ENCODE measurements at regions not wholly inside any gene's neighbourhood (a gene's known extent, or its start where the extent isn't known, plus 50 kb on each side); places are given as distances from the start of the nearest gene placed in this dataset.

DNA sequence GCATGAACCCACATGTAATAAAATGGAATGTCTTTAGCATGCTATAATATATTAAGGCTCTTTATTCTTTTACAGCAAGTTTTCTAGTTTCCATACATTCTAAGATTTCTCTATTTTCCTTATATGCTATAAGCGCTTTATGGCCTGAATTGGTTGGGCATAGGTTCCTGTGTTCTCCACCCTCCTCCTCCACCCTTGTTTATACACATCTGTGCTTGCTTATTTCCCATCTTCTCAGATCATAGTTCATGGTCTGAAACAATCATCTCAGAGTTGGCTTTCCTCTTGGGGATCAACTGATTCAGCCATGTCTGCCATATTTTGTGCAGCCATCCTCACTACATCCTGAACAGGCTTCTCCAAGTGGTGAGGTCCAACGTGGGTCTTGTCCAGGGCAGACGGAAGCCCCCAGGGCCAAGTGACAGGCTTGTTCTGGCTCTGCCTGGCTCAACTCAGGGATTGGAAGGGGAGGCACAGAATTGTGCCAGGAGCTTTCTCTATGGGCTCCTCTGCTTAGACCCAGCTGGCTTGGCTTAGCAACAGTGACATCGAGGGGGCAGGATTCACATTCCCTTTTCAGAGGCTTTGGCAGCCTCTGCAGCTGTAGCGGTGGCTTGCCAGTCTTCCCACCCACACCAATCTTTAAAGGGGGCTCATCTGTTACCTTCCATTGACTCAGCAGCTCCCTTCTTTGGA is 327.3 kb downstream of the PTEN start:
- no peak for DNase-seq (ENCODE audit: low read depth, low spot score)
- no peak for FAIRE-seq
- SMC1A ChIA-PET (ENCODE audit: uncharacterized antibody, unreplicated experiment) = interaction anchor here (0.7 kb wide), 1 partner anchor 200 kb away, joined by 3 read pairs; no protein-coding TSS in a partner anchor
- Histone ChIP-seq H3K27me3 (replicated peaks in 1 of 2; ENCODE audit: control insufficient read depth in 2 of 2, insufficient read depth in 2 of 2, low read length in 1 of 2) (no peaks in the 10 kb centered on the region), H3K4me1 (ENCODE audit: control insufficient read depth, insufficient read depth, low read length) (peaks cover 11% of the 10 kb centered on the region), H3K9me3 (replicated peaks; ENCODE audit: control insufficient read depth, insufficient read depth, low read length) (no peaks in the 10 kb centered on the region), H3K4me2 (ENCODE audit: control insufficient read depth, insufficient read depth) (no peak overlapping the region), H3K27ac (ENCODE audit: control insufficient read depth, insufficient read depth) (no peak overlapping the region), H4K20me1 (ENCODE audit: control insufficient read depth, insufficient read depth) (no peaks in the 10 kb centered on the region), H3K36me3 (ENCODE audit: control insufficient read depth in 2 of 2, insufficient read depth in 2 of 2, low read length in 1 of 2) (no peaks in the 10 kb centered on the region), H2AFZ (ENCODE audit: control insufficient read depth, low read depth, low read length) (no peak overlapping the region), H3K79me2 (ENCODE audit: control insufficient read depth, insufficient read depth, low read length) (no peaks in the 10 kb centered on the region), H3K9ac (ENCODE audit: control insufficient read depth, insufficient read depth, low read length) (no peak overlapping the region), H3K4me3 (no peak overlapping the region)
- no peak for ATAC-seq
- BruUV-seq (replicated peaks) = no TSS peak
- WGBS (ENCODE audit: insufficient coverage, insufficient replicate concordance, low lambda C conversion rate, missing lambda C conversion rate) = 66% methylated on average over 5 of the region's 5 CpGs
- no peak for TF ChIP-seq EP300 (IDR thresholded peaks at IDR 0.05; ENCODE audit: borderline replicate concordance in 1 of 2, control insufficient read depth in 1 of 2, low read depth in 2 of 2, low read length in 2 of 2)
- no peak for TF ChIP-seq HDAC2 (IDR thresholded peaks at IDR 0.05)
- TF ChIP-seq FOS (IDR thresholded peaks at IDR 0.05; ENCODE audit: borderline replicate concordance, extremely low read depth, insufficient read length) = no peak
- no peak for TF ChIP-seq ESRRA (IDR thresholded peaks at IDR 0.05; ENCODE audit: low read length)
- no peak for TF ChIP-seq KLF5 (IDR thresholded peaks at IDR 0.05; ENCODE audit: partially characterized antibody)
- TF ChIP-seq NRF1 (conservative IDR thresholded peaks at IDR 0.05; ENCODE audit: low read depth, low read length) = no peak
- no peak for TF ChIP-seq WRNIP1 (IDR thresholded peaks at IDR 0.05; ENCODE audit: borderline replicate concordance, low read depth, low read length)
- no peak for TF ChIP-seq ZBED1 (IDR thresholded peaks at IDR 0.05; ENCODE audit: borderline replicate concordance)
- TF ChIP-seq SIN3A (IDR thresholded peaks at IDR 0.05; ENCODE audit: low read depth, low read length) = no peak
- no peak for TF ChIP-seq TCF12 (IDR thresholded peaks at IDR 0.05; ENCODE audit: low read depth, low read length)
- no peak for TF ChIP-seq POLR2AphosphoS5 (IDR thresholded peaks at IDR 0.05; ENCODE audit: low read length)
- TF ChIP-seq ATF7 (IDR thresholded peaks at IDR 0.05; ENCODE audit: low read depth) = no peak
- no peak for TF ChIP-seq CBX3 (IDR thresholded peaks at IDR 0.05; ENCODE audit: borderline replicate concordance, low read depth)
- no peak for TF ChIP-seq PAX8 (IDR thresholded peaks at IDR 0.05)
- TF ChIP-seq MYB (IDR thresholded peaks at IDR 0.05; ENCODE audit: borderline replicate concordance, low read depth, low read length) = no peak
- no peak for TF ChIP-seq IKZF2 (IDR thresholded peaks at IDR 0.05)
- TF ChIP-seq TCF7 (IDR thresholded peaks at IDR 0.05; ENCODE audit: borderline replicate concordance) = no peak
- TF ChIP-seq, protein P1, sequence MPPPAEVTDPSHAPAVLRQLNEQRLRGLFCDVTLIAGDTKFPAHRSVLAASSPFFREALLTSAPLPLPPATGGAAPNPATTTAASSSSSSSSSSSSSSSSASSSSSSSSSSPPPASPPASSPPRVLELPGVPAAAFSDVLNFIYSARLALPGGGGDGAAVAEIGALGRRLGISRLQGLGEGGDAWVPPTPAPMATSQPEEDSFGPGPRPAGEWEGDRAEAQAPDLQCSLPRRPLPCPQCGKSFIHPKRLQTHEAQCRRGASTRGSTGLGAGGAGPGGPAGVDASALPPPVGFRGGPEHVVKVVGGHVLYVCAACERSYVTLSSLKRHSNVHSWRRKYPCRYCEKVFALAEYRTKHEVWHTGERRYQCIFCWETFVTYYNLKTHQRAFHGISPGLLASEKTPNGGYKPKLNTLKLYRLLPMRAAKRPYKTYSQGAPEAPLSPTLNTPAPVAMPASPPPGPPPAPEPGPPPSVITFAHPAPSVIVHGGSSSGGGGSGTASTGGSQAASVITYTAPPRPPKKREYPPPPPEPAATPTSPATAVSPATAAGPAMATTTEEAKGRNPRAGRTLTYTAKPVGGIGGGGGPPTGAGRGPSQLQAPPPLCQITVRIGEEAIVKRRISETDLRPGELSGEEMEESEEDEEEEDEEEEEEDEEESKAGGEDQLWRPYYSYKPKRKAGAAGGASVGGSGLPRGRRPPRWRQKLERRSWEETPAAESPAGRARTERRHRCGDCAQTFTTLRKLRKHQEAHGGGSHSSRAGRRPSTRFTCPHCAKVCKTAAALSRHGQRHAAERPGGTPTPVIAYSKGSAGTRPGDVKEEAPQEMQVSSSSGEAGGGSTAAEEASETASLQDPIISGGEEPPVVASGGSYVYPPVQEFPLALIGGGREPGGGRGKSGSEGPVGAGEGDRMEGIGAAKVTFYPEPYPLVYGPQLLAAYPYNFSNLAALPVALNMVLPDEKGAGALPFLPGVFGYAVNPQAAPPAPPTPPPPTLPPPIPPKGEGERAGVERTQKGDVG (CRISPR knock-in tag; IDR thresholded peaks at IDR 0.05) = no peak
- no peak for TF ChIP-seq TARDBP (IDR thresholded peaks at IDR 0.05; ENCODE audit: borderline replicate concordance)
- no peak for TF ChIP-seq NR2C2 (IDR thresholded peaks at IDR 0.05; ENCODE audit: borderline replicate concordance, control insufficient read depth, insufficient read length, low read depth)
- POLR2A ChIA-PET = no interaction called here
- RAD21 ChIA-PET (ENCODE audit: unreplicated experiment) = no interaction called here
- in situ Hi-C loops (cut with MboI) = no loop called here
- intact Hi-C loops (cut with micrococcal nuclease; ENCODE audit: unreplicated experiment) = no loop called here
- CTCF ChIA-PET = interaction anchor here (0.9 kb wide), 1 partner anchor 198 kb away, joined by 3 read pairs; no protein-coding TSS in a partner anchor

Measured in GM12878 (cell line).